ENCODE measurements at regions not wholly inside any gene's neighbourhood (a gene's known extent, or its start where the extent isn't known, plus 50 kb on each side); places are given as distances from the start of the nearest gene placed in this dataset.

GRCh38 chr13:48859272-48860105 lies 116.2 kb upstream of the FNDC3A start:
- TF ChIP-seq CTCF (IDR thresholded peaks at IDR 0.05 in 4 of 5, conservative IDR thresholded peaks at IDR 0.05 in 1 of 5): no peak
- no peak for TF ChIP-seq POLR2A (IDR thresholded peaks at IDR 0.05)
